ENCODE measurements at regions not wholly inside any gene's neighbourhood (a gene's known extent, or its start where the extent isn't known, plus 50 kb on each side); places are given as distances from the start of the nearest gene placed in this dataset.

DNA sequence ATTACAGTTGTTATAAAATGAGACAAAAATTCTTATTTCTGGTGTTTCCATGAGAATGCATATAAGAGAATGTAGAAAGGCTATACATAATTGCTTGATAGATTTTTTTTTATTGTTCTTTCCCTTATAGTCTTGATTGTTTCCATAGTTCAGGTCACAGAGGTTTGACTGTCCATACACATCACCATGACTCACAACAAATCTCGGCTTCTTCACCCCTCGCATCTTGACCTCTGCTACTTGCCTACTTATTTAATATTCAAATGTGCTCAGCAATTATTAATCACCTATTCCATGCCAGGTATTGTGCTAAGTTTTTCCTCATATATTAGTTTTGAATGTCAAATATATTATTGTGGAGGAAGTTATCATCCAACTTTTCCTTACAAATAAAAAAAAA, 789.6 kb downstream of the RNF144A start:
- TF ChIP-seq POLR2A (IDR thresholded peaks at IDR 0.05; ENCODE audit: low read depth), result no peak
- TF ChIP-seq POLR2AphosphoS5 (IDR thresholded peaks at IDR 0.05), result no peak
- TF ChIP-seq, protein P1, sequence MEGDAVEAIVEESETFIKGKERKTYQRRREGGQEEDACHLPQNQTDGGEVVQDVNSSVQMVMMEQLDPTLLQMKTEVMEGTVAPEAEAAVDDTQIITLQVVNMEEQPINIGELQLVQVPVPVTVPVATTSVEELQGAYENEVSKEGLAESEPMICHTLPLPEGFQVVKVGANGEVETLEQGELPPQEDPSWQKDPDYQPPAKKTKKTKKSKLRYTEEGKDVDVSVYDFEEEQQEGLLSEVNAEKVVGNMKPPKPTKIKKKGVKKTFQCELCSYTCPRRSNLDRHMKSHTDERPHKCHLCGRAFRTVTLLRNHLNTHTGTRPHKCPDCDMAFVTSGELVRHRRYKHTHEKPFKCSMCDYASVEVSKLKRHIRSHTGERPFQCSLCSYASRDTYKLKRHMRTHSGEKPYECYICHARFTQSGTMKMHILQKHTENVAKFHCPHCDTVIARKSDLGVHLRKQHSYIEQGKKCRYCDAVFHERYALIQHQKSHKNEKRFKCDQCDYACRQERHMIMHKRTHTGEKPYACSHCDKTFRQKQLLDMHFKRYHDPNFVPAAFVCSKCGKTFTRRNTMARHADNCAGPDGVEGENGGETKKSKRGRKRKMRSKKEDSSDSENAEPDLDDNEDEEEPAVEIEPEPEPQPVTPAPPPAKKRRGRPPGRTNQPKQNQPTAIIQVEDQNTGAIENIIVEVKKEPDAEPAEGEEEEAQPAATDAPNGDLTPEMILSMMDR (IDR thresholded peaks at IDR 0.05), result no peak
- WGBS, result 79% methylated on average over 2 of the region's 2 CpGs

DNA sequence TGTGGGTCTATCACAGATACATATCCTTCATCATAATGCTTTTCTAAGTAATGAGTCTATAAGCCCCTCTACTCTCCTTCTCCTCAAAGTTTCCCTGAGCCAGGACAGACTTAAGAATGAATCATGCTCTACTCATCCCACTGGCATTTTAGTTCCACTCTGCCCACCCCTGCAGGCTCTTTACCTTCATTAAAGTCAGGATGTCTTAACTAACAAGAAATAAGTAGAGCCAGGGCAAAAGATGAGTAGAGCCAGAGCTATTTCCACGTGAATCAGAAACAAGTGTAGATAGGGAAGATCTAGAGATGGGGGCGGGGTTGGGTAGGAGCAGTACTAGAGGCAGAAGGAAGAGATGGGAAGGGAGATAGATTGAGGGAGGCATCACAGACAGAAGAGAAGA, 790.5 kb downstream of the RNF144A start:
- TF ChIP-seq, protein P1 (IDR thresholded peaks at IDR 0.05), result no peak
- TF ChIP-seq POLR2A (IDR thresholded peaks at IDR 0.05; ENCODE audit: low read depth), result no peak
- no peak for TF ChIP-seq EP300 (IDR thresholded peaks at IDR 0.05)
- TF ChIP-seq POLR2AphosphoS5 (IDR thresholded peaks at IDR 0.05), result no peak
- intact Hi-C loops (cut with DNase I), result no loop called here
- DNase-seq (ENCODE audit: extremely low spot score), result no peak
- no peak overlapping the region for H3K4me3 ChIP-seq
- H3K36me3 ChIP-seq, result no peaks in the 10 kb centered on the region
- H3K9me3 ChIP-seq, result no peaks in the 10 kb centered on the region
- no peaks in the 10 kb centered on the region for H3K27me3 ChIP-seq
- 91% methylated on average over 2 of the region's 2 CpGs for WGBS
- H3K27ac ChIP-seq (replicated peaks in 1 of 4), result no peak overlapping the region
- H3K4me1 ChIP-seq, result no peaks in the 10 kb centered on the region

More for the DNA sequence above, 789.6 kb downstream of the RNF144A start:
- Histone ChIP-seq H3K27ac (replicated peaks in 1 of 4) (no peak overlapping the region), H3K27me3 (no peaks in the 10 kb centered on the region), H3K36me3 (no peaks in the 10 kb centered on the region), H3K4me3 (no peak overlapping the region), H3K9me3 (no peaks in the 10 kb centered on the region), H3K4me1 (no peaks in the 10 kb centered on the region)
- DNase-seq (ENCODE audit: extremely low spot score), result no peak
- intact Hi-C loops (cut with DNase I), result no loop called here

DNA sequence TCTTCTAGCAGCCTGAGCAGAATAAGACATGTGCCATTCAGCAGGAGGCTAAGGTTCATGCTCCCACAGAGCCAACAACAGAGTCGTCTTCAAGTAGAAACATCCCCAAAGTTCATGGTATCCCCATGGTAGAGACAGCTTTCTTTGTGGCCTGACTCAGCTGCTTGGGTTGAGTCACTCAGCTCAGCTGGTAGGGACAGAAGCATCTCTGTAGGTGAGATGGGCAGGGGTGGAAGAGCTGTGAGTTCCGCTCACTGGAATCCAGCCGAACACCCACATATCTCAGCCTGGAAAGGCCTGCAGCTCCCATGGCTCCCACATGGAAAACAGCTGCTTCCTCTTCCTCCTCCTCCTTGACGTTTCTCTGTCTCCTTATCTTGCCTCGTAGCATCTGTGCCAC, 792.7 kb downstream of the RNF144A start:
- no peak for DNase-seq (ENCODE audit: extremely low spot score)
- TF ChIP-seq POLR2A (IDR thresholded peaks at IDR 0.05; ENCODE audit: low read depth) (no peak), EP300 (IDR thresholded peaks at IDR 0.05) (no peak), POLR2AphosphoS5 (IDR thresholded peaks at IDR 0.05) (no peak)
- TF ChIP-seq, protein P1 (IDR thresholded peaks at IDR 0.05), result no peak
- H3K36me3 ChIP-seq, result no peaks in the 10 kb centered on the region
- H3K4me1 ChIP-seq, result no peaks in the 10 kb centered on the region
- intact Hi-C loops (cut with DNase I), result no loop called here
- H3K27ac ChIP-seq (replicated peaks in 1 of 4), result no peak overlapping the region
- no peaks in the 10 kb centered on the region for H3K9me3 ChIP-seq
- no peak overlapping the region for H3K4me3 ChIP-seq
- no peaks in the 10 kb centered on the region for H3K27me3 ChIP-seq
- WGBS, result 64% methylated on average over 5 of the region's 5 CpGs

DNA sequence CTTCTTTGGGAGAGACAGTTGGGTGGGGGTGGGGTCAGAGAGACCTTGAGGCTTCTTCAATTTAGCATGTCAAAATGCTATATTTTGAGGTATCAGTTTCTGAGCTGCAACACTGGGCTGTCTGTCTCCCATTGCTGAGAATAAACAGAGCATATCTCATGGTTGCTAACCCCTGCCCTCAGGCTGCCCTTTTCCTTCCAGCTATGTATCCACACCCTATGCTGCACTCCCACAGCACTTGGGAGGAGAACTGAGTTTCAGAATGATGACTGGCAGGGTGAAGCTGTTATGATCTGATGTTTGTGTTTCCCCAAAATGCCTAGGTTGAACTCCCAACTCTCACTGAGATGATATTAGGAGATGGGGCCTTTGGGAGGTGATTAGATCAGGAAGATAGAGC, 794.0 kb downstream of the RNF144A start:
- Histone ChIP-seq H3K4me3 (no peak overlapping the region), H3K27ac (replicated peaks in 1 of 4) (no peak overlapping the region), H3K4me1 (no peaks in the 10 kb centered on the region), H3K27me3 (no peaks in the 10 kb centered on the region), H3K36me3 (no peaks in the 10 kb centered on the region), H3K9me3 (no peaks in the 10 kb centered on the region)
- intact Hi-C loops (cut with DNase I), result no loop called here
- TF ChIP-seq POLR2A (IDR thresholded peaks at IDR 0.05; ENCODE audit: low read depth) (no peak), POLR2AphosphoS5 (IDR thresholded peaks at IDR 0.05) (no peak), EP300 (IDR thresholded peaks at IDR 0.05) (no peak)
- TF ChIP-seq, protein P1 (IDR thresholded peaks at IDR 0.05), result no peak
- DNase-seq (ENCODE audit: extremely low spot score), result no peak

DNA sequence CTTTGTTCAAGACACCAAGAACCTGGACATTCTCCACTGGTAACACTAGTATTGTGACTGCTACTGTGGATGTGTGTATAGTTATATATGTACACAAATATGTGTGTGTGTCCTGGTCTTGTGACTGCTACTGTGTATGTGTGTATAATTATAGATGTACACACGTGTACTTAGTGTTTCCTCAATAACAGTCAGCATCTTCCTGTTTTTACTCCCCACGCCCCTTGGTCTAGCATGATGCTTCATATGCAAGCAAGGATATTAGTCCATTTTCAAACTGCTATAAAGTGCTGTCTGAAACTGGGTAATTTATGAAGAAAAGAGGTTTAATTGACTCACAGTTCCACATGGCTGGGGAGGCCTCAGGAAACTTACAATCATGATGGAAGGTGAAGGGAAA, 802.7 kb downstream of the RNF144A start:
- TF ChIP-seq EP300 (IDR thresholded peaks at IDR 0.05), result no peak
- no peak for TF ChIP-seq POLR2A (IDR thresholded peaks at IDR 0.05; ENCODE audit: low read depth)
- no peak for TF ChIP-seq POLR2AphosphoS5 (IDR thresholded peaks at IDR 0.05)
- TF ChIP-seq, protein P1 (IDR thresholded peaks at IDR 0.05), result no peak
- H3K4me3 ChIP-seq, result no peak overlapping the region
- H3K36me3 ChIP-seq, result no peaks in the 10 kb centered on the region
- H3K27me3 ChIP-seq, result no peaks in the 10 kb centered on the region
- H3K4me1 ChIP-seq, result no peaks in the 10 kb centered on the region
- H3K9me3 ChIP-seq, result no peaks in the 10 kb centered on the region
- no peak overlapping the region for H3K27ac ChIP-seq (replicated peaks in 1 of 4)
- WGBS, result 84% methylated on average over 2 of the region's 2 CpGs
- intact Hi-C loops (cut with DNase I), result no loop called here
- DNase-seq (ENCODE audit: extremely low spot score), result no peak

Data from esophagus muscularis mucosa (tissue), 4 donors.